ENCODE measurements at regions not wholly inside any gene's neighbourhood (a gene's known extent, or its start where the extent isn't known, plus 50 kb on each side); places are given as distances from the start of the nearest gene placed in this dataset.

GRCh38 chr12:124622764-124623163 lies 55.4 kb upstream of the NCOR2 start:
- in situ Hi-C loops (cut with MboI), result no loop called here
- ATAC-seq, result no peak
- DNase-seq (ENCODE audit: low read depth, low spot score), result no peak
- ChIA-PET POLR2A (no interaction called here), CTCF (no interaction called here), SMC1A (ENCODE audit: uncharacterized antibody, unreplicated experiment) (no interaction called here), RAD21 (ENCODE audit: unreplicated experiment) (no interaction called here)
- no peak for FAIRE-seq
- intact Hi-C loops (cut with micrococcal nuclease; ENCODE audit: unreplicated experiment), result no loop called here
- Histone ChIP-seq H4K20me1 (ENCODE audit: control insufficient read depth, insufficient read depth) (no peaks in the 10 kb centered on the region), H3K4me2 (ENCODE audit: control insufficient read depth, insufficient read depth) (no peak overlapping the region), H3K27ac (ENCODE audit: control insufficient read depth, insufficient read depth) (no peak overlapping the region), H2AFZ (ENCODE audit: control insufficient read depth, low read depth, low read length) (no peak overlapping the region), H3K79me2 (ENCODE audit: control insufficient read depth, insufficient read depth, low read length) (no peaks in the 10 kb centered on the region), H3K27me3 (replicated peaks in 1 of 2; ENCODE audit: control insufficient read depth in 2 of 2, insufficient read depth in 2 of 2, low read length in 1 of 2) (no peaks in the 10 kb centered on the region), H3K9me3 (replicated peaks; ENCODE audit: control insufficient read depth, insufficient read depth, low read length) (no peaks in the 10 kb centered on the region; the same call in 2 of the 3 replicates), H3K9ac (ENCODE audit: control insufficient read depth, insufficient read depth, low read length) (no peak overlapping the region), H3K4me3 (no peak overlapping the region), H3K4me1 (ENCODE audit: control insufficient read depth, insufficient read depth, low read length) (no peaks in the 10 kb centered on the region), H3K36me3 (ENCODE audit: control insufficient read depth in 2 of 2, insufficient read depth in 2 of 2, low read length in 1 of 2) (no peaks in the 10 kb centered on the region)
- TF ChIP-seq SIX5 (IDR thresholded peaks at IDR 0.05; ENCODE audit: low read depth, low read length, severe bottlenecking) (no peak), RCOR1 (conservative IDR thresholded peaks at IDR 0.05; ENCODE audit: low read depth, low read length) (no peak), ZNF24 (IDR thresholded peaks at IDR 0.05) (no peak), KLF5 (IDR thresholded peaks at IDR 0.05; ENCODE audit: partially characterized antibody) (no peak), ZZZ3 (IDR thresholded peaks at IDR 0.05; ENCODE audit: control insufficient read depth, insufficient read length, low read depth) (no peak), SUPT20H (IDR thresholded peaks at IDR 0.05; ENCODE audit: borderline replicate concordance, control insufficient read depth, low read depth, low read length) (no peak), SRF (IDR thresholded peaks at IDR 0.05; ENCODE audit: low read depth in 2 of 2, low read length in 2 of 2) (no peak), BCLAF1 (IDR thresholded peaks at IDR 0.05) (no peak), RAD51 (IDR thresholded peaks at IDR 0.05) (no peak), RELA (IDR thresholded peaks at IDR 0.05; ENCODE audit: borderline replicate concordance, partially characterized antibody) (no peak), ATF7 (IDR thresholded peaks at IDR 0.05; ENCODE audit: low read depth) (no peak)
- BruUV-seq (replicated peaks), result no TSS peak
- WGBS (ENCODE audit: insufficient coverage, insufficient replicate concordance, low lambda C conversion rate, missing lambda C conversion rate), result 37% methylated on average over 10 of the region's 10 CpGs
